Mesothelial cell of epicardium (in vitro differentiated cells): ENCODE measurements at regions not wholly inside any gene's neighbourhood (a gene's known extent, or its start where the extent isn't known, plus 50 kb on each side); places are given as distances from the start of the nearest gene placed in this dataset.

ENCODE experiments used
- DNase-seq, 2 experiments: peaks; one replicate each; pipeline ENCODE4 v3.0.0; 2021; ENCODE audit warnings: low spot score in 2 of 2; ENCODE audit not compliant: unreplicated experiment in 2 of 2
- H3K27ac Mint-ChIP-seq: 2 replicates; pipeline ENCODE4 v1.8.0; 2021; ENCODE audit warnings: mixed read lengths
- H3K27me3 Mint-ChIP-seq: 2 replicates; pipeline ENCODE4 v1.8.0; 2021; ENCODE audit warnings: low read depth, mixed read lengths
- H3K36me3 Mint-ChIP-seq: 2 replicates; pipeline ENCODE4 v1.8.0; 2021; ENCODE audit warnings: mixed read lengths
- H3K4me1 Mint-ChIP-seq: 2 replicates; pipeline ENCODE4 v1.8.0; 2021; ENCODE audit warnings: mixed read lengths
- H3K4me3 Mint-ChIP-seq: 2 replicates; pipeline ENCODE4 v1.8.0; 2021; ENCODE audit warnings: mild to moderate bottlenecking, moderate library complexity, mixed read lengths
- H3K9me3 Mint-ChIP-seq: 2 replicates; pipeline ENCODE4 v1.8.0; 2021; ENCODE audit warnings: mixed read lengths
- TF ChIP-seq, protein P1 (sequence below): fragments of 200-600 bp; sonication (generic); IDR thresholded peaks from one replicate; pipeline ENCODE4 v1.5.0; 2021; ENCODE audit warnings: antibody characterized with exemption; ENCODE audit not compliant: unreplicated experiment

DNA sequence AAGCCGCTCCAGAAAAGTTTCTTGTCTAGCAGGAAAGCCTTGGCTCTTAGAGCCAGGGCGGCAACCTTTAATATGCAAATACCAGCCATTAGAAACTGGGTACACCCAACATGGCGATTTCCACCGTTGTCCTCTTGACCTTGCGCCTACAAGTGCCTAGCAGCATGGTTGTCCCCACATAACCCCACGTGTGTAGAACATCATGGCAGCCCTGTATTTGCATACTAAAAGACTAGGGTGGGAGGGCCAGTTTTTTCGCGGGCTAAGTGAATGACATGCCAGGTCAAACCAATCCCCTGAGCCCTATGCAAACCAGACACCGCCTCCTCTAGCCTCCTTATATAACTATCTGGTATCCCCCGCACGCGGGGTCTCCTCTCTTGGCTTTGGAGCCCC is 58.4 kb upstream of the FZD8 start:
- no peak for DNase-seq
- H3K9me3 Mint-ChIP-seq = no peaks in the 10 kb centered on the region
- peaks cover 5% of the 10 kb centered on the region for H3K4me1 Mint-ChIP-seq
- no peak overlapping the region for H3K27ac Mint-ChIP-seq
- no peak overlapping the region for H3K4me3 Mint-ChIP-seq
- TF ChIP-seq, protein P1, sequence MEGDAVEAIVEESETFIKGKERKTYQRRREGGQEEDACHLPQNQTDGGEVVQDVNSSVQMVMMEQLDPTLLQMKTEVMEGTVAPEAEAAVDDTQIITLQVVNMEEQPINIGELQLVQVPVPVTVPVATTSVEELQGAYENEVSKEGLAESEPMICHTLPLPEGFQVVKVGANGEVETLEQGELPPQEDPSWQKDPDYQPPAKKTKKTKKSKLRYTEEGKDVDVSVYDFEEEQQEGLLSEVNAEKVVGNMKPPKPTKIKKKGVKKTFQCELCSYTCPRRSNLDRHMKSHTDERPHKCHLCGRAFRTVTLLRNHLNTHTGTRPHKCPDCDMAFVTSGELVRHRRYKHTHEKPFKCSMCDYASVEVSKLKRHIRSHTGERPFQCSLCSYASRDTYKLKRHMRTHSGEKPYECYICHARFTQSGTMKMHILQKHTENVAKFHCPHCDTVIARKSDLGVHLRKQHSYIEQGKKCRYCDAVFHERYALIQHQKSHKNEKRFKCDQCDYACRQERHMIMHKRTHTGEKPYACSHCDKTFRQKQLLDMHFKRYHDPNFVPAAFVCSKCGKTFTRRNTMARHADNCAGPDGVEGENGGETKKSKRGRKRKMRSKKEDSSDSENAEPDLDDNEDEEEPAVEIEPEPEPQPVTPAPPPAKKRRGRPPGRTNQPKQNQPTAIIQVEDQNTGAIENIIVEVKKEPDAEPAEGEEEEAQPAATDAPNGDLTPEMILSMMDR = no peak
- no peaks in the 10 kb centered on the region for H3K36me3 Mint-ChIP-seq
- H3K27me3 Mint-ChIP-seq = peaks cover 30% of the 10 kb centered on the region

DNA sequence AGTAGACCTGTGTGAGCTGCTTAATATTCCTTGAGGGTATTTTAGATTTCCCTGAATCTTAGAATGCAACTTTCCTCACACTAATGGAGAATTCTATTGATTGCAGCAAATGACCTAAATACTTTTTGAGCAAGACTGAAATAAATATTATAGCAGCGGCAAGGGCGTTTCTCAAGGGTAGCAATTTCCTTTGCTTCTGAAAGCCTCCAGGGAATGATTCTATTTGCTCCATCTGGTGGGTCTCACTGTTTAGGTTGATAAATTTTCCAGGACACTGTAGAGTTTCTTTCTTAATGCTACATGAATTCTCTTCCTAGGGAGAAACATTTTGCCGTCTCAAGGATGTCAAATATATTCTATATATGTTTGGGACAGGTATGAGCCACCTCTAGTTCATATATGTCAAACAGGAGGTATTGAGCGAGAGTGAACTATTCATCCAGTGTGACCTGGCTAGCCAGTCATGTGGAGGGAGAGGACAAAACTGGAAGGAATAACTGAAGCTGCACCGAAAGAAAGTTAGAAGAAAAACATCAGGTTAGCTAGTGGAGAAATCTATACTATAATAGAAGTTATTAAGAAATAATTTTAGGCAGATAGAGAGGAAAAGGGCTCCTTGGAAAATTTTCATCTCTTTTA is 57.9 kb upstream of the FZD8 start:
- Mint-ChIP-seq H3K27ac (no peak overlapping the region), H3K27me3 (peaks cover 30% of the 10 kb centered on the region), H3K36me3 (no peaks in the 10 kb centered on the region), H3K9me3 (no peaks in the 10 kb centered on the region), H3K4me1 (peaks cover 5% of the 10 kb centered on the region), H3K4me3 (no peak overlapping the region)
- no peak for DNase-seq
- TF ChIP-seq, protein P1 = no peak

DNA sequence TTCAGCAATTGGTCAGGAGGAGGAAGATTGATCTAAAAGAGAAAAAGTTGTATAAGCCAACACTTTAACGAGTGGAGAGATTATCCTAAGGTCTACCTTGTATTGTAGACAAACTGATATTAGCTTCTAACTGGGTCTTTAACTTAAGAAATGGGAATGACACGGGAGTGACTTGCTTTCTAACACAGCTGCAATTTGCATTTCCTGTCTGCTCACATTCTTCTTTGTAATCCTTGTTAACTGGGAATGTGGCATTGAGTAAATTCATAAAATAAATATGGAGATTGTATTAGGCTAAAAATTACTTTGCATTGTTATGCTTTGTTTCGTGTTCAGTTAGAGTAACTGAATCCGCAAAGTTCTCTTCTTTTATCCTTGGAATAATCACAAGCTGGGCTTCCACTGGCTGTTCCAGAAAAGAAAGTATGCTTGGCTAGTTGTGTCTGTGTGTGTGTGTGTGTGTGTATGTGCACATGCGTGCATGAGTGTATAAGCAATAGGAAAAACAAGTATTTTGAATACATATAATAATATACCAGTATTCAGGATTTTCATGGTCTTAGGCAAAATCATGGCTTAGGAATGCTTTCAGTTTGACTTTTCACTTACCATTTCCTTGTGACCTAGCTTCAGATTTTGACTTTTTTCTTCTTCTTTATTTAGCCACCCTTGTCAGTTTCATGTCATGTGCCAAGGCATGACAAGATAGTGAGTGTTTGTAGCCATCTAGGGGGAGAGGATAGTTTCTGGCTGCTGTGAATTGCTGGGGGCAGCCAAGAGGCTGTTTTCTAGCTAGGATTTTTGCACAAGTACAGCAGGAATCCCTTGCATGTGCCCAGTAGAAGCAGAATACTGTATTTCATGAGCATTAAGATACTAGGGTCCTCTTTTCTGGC is 54.5 kb upstream of the FZD8 start:
- no peaks in the 10 kb centered on the region for H3K36me3 Mint-ChIP-seq
- peaks cover 9% of the 10 kb centered on the region for H3K4me1 Mint-ChIP-seq
- no peaks in the 10 kb centered on the region for H3K9me3 Mint-ChIP-seq
- H3K27ac Mint-ChIP-seq = no peak overlapping the region
- peaks cover 60% of the 10 kb centered on the region for H3K27me3 Mint-ChIP-seq
- TF ChIP-seq, protein P1 = no peak
- H3K4me3 Mint-ChIP-seq = no peak overlapping the region
- no peak for DNase-seq

DNA sequence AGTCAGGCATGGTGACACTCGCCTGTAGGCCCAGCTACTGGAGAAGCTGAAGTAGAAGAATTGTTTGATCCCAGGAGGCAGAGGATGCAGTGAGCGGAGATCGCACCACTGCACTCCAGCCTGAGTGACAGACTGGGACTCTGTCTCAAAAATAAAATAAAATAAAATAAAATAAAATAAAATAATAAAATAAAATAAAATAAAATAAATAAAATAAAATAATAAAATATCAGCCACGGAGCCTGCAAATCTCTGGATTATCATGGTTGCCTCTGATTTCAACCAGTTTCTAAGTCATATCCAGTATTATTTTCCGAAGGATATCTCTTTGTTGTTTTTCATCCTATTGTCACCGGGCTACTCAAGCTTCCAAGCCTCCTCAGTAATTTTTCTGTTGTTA is 51.7 kb upstream of the FZD8 start:
- Mint-ChIP-seq H3K4me1 (peaks cover 9% of the 10 kb centered on the region), H3K9me3 (no peaks in the 10 kb centered on the region), H3K36me3 (no peaks in the 10 kb centered on the region), H3K27ac (no peak overlapping the region), H3K4me3 (no peak overlapping the region), H3K27me3 (peaks cover 67% of the 10 kb centered on the region)
- TF ChIP-seq, protein P1 = no peak
- DNase-seq = no peak
